Activated CD8-positive, alpha-beta T cell treated with anti-CD3 and anti-CD28 coated beads for 36 hours (primary cell): ENCODE measurements at regions not wholly inside any gene's neighbourhood (a gene's known extent, or its start where the extent isn't known, plus 50 kb on each side); places are given as distances from the start of the nearest gene placed in this dataset.

Experiments
- ATAC-seq: fragments of 200-7000 bp; cut with Tn5 transposase; one replicate; pipeline ENCODE4 v1.10.0; 2021; ENCODE audit warnings: mild to moderate bottlenecking, moderate library complexity
- CTCF ChIA-PET: fragments of 350-600 bp; sonication (Branson Sonifier 250); formaldehyde crosslinking; loops from one replicate; lab custom pipeline; 2021; ENCODE audit warnings: antibody characterized with exemption; lab: Charles Lee
- POLR2A ChIA-PET: fragments of 350-600 bp; sonication (Branson Sonifier 250); formaldehyde crosslinking; loops from one replicate; lab custom pipeline; 2021; ENCODE audit warnings: antibody characterized with exemption; lab: Charles Lee
- DNase-seq: peaks from one replicate; pipeline ENCODE4 v3.0.0-alpha.2; 2020
- H3K27ac Mint-ChIP-seq: one replicate; pipeline ENCODE4 v1.8.0; 2021; ENCODE audit warnings: mild to moderate bottlenecking, mixed read lengths
- H3K27me3 Mint-ChIP-seq: one replicate; pipeline ENCODE4 v1.8.0; 2021; ENCODE audit warnings: mixed read lengths
- H3K36me3 Mint-ChIP-seq: one replicate; pipeline ENCODE4 v1.8.0; 2021; ENCODE audit warnings: low read depth, mixed read lengths
- H3K4me1 Mint-ChIP-seq: one replicate; pipeline ENCODE4 v1.8.0; 2021; ENCODE audit warnings: low read depth, mixed read lengths
- H3K4me3 Mint-ChIP-seq: one replicate; pipeline ENCODE4 v1.8.0; 2021; ENCODE audit warnings: mild to moderate bottlenecking, moderate library complexity, mixed read lengths
- H3K9me3 Mint-ChIP-seq: one replicate; pipeline ENCODE4 v1.8.0; 2021; ENCODE audit warnings: mixed read lengths
- CTCF ChIP-seq: fragments of 200-600 bp; IDR thresholded peaks from one replicate; pipeline ENCODE4 v1.8.0; 2022; ENCODE audit warnings: antibody characterized with exemption, mild to moderate bottlenecking
- intact Hi-C: fragments of 100-400 bp; cut with micrococcal nuclease; formaldehyde crosslinking; loops from one replicate; pipeline ENCODE4 v1.10.0; 2022

GRCh38 chr6:149196091-149196490 is 121.4 kb upstream of the TAB2 start:
- no peak for TF ChIP-seq CTCF
- ChIA-PET POLR2A (interaction anchor here (0.7 to 1.1 kb wide), 2 partner anchors 12 to 121 kb away, joined by 3 read pairs; partner anchors contain the start of gene TAB2), CTCF (interaction anchor here (1.0 to 2.1 kb wide), 2 partner anchors 12 to 13 kb away, joined by 4 to 5 read pairs; no protein-coding TSS in a partner anchor)
- H3K4me3 Mint-ChIP-seq = no peak overlapping the region
- peaks cover 10% of the 10 kb centered on the region for H3K4me1 Mint-ChIP-seq
- H3K9me3 Mint-ChIP-seq = peaks cover 30% of the 10 kb centered on the region
- peaks cover 4% of the 10 kb centered on the region for H3K36me3 Mint-ChIP-seq
- H3K27me3 Mint-ChIP-seq = no peaks in the 10 kb centered on the region
- intact Hi-C loops = no loop called here
- no peak for ATAC-seq
- no peak overlapping the region for H3K27ac Mint-ChIP-seq
- no peak for DNase-seq

DNA sequence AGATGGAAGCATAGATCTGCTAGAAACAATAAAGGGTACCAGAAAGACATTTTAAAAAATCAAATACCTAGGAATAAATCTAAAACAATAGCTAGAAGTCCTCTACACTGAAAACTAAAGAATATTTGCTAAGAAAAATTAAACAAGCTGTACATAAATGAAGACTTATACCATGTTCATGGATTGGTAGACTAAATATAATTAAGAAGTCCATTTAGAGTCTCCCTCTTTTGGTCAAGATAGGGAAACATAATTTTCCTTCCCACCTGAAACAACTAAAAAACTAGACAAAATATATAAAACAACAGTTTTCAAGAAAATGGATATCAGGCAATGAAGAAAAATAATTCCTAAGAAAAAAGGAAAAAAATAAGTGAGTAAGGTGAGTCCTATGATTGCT is 120.0 kb upstream of the TAB2 start:
- Mint-ChIP-seq H3K27me3 (no peaks in the 10 kb centered on the region), H3K27ac (no peak overlapping the region), H3K4me1 (peaks cover 7% of the 10 kb centered on the region), H3K4me3 (no peak overlapping the region), H3K36me3 (peaks cover 4% of the 10 kb centered on the region), H3K9me3 (peaks cover 30% of the 10 kb centered on the region)
- intact Hi-C loops = no loop called here
- ChIA-PET POLR2A (no interaction called here), CTCF (no interaction called here)
- DNase-seq (no peak), ATAC-seq (no peak)
- no peak for TF ChIP-seq CTCF

DNA sequence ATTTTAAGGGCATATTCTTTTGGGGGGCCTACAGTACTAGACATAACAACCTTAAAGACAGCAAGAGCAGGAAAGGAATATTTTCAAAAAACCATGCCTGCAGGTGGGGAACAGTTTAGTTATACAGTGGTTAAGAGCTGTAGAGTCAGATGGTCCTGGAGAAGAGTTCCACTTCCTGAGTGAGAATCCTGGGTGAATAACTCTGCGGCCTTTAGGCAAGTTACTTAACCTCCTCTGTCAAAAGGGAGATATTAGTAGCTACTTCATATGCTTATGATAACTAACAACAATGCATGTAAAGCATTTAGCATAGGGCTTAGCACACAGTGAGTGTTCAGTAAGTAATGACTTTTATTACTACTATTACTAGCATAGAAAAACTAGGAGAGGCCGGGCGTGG is 119.2 kb upstream of the TAB2 start:
- ATAC-seq (no peak), DNase-seq (no peak)
- Mint-ChIP-seq H3K36me3 (peaks cover 4% of the 10 kb centered on the region), H3K4me1 (peaks cover 7% of the 10 kb centered on the region), H3K4me3 (no peak overlapping the region), H3K27me3 (no peaks in the 10 kb centered on the region), H3K27ac (no peak overlapping the region), H3K9me3 (peaks cover 30% of the 10 kb centered on the region)
- ChIA-PET POLR2A (no interaction called here), CTCF (interaction anchor here (1.6 kb wide), 1 partner anchor 11 kb away, joined by 4 read pairs; no protein-coding TSS in a partner anchor)
- intact Hi-C loops = no loop called here
- no peak for TF ChIP-seq CTCF

GRCh38 chr6:149200282-149200945 is 117.1 kb upstream of the TAB2 start:
- intact Hi-C loops = no loop called here
- ATAC-seq = no peak
- Mint-ChIP-seq H3K4me1 (peaks cover 2% of the 10 kb centered on the region), H3K9me3 (peaks cover 30% of the 10 kb centered on the region), H3K4me3 (no peak overlapping the region), H3K27ac (no peak overlapping the region), H3K27me3 (no peaks in the 10 kb centered on the region), H3K36me3 (peaks cover 4% of the 10 kb centered on the region)
- no peak for TF ChIP-seq CTCF
- DNase-seq = no peak
- ChIA-PET POLR2A (interaction anchor here (1.3 kb wide), 1 partner anchor 10 kb away, joined by 3 read pairs; no protein-coding TSS in a partner anchor), CTCF (interaction anchor here (1.0 to 1.6 kb wide), 4 partner anchors 11 to 232 kb away, joined by 3 to 6 read pairs (median 4); no protein-coding TSS in a partner anchor)

GRCh38 chr6:149201068-149201655 is 116.3 kb upstream of the TAB2 start:
- CTCF ChIA-PET = interaction anchor here (0.9 to 1.1 kb wide), 2 partner anchors 47 to 231 kb away, joined by 3 to 4 read pairs; no protein-coding TSS in a partner anchor
- no peak for ATAC-seq
- POLR2A ChIA-PET = no interaction called here
- no peaks in the 10 kb centered on the region for H3K27me3 Mint-ChIP-seq
- H3K4me1 Mint-ChIP-seq = peaks cover 2% of the 10 kb centered on the region
- no peak for DNase-seq
- H3K4me3 Mint-ChIP-seq = no peak overlapping the region
- intact Hi-C loops = no loop called here
- H3K27ac Mint-ChIP-seq = no peak overlapping the region
- peaks cover 28% of the 10 kb centered on the region for H3K9me3 Mint-ChIP-seq
- no peak for TF ChIP-seq CTCF
- H3K36me3 Mint-ChIP-seq = peaks cover 4% of the 10 kb centered on the region
